ENCODE measurements at regions not wholly inside any gene's neighbourhood (a gene's known extent, or its start where the extent isn't known, plus 50 kb on each side); places are given as distances from the start of the nearest gene placed in this dataset.

DNA sequence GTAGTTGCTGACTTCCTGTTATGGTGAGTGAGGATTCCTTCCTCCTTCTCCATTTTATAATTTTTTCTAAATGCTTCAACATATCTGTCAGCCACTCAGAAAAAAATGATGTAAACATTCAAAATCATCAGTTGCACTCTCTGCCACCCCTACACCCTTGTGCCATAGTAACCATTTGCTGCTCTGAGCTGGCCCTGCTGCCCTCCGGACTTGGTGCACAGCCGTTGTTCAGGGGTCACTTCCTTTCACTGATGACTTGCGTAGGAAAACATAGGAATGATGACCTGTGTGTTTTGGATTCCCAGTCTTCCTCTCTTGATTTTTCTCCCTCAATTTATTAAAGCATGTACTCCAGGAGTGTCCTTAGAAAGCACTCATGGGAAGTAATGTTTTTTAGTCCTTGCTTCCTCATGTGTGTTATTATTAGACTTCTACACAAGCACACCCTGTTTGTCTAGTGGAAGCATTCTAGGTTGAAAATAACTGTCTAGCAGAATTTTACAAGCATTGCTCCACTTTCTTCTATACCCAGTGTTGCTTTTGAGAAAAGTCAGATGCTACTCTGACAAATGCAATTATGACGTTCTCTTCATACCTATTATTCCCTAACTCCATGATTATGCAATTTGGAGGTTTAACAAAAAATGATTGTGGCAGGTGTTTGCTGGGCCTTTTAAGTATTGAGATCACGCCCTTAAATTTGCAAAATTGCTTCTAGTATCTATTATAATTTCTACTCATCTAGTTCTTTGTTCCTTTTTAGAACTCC is 62.6 kb upstream of the MTPN start:
- TF ChIP-seq, protein P1, sequence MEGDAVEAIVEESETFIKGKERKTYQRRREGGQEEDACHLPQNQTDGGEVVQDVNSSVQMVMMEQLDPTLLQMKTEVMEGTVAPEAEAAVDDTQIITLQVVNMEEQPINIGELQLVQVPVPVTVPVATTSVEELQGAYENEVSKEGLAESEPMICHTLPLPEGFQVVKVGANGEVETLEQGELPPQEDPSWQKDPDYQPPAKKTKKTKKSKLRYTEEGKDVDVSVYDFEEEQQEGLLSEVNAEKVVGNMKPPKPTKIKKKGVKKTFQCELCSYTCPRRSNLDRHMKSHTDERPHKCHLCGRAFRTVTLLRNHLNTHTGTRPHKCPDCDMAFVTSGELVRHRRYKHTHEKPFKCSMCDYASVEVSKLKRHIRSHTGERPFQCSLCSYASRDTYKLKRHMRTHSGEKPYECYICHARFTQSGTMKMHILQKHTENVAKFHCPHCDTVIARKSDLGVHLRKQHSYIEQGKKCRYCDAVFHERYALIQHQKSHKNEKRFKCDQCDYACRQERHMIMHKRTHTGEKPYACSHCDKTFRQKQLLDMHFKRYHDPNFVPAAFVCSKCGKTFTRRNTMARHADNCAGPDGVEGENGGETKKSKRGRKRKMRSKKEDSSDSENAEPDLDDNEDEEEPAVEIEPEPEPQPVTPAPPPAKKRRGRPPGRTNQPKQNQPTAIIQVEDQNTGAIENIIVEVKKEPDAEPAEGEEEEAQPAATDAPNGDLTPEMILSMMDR (conservative IDR thresholded peaks at IDR 0.05) = no peak
- no peak for TF ChIP-seq ZFX (IDR thresholded peaks at IDR 0.05)
- no peak overlapping the region for H3K27ac ChIP-seq

DNA sequence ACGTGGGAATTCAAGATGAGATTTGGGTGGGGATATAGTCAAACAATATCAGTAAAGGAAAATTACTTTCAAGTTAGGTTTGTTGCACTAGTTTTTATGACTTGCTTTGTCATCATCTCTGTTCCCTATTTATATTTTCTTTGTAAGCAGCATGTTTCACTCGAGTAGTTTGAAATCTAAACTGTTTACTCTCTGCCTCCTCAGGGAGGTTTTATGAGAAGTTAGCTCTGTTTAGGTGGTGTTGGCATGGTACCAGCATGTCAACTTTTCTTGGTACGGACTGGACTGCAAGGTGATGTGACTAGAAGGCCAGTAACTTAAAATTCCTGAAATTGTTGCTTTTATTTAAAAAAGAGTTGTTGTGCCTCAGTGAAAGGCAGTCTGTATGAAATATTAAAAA is 59.2 kb upstream of the MTPN start:
- TF ChIP-seq ZFX (IDR thresholded peaks at IDR 0.05) = no peak
- no peak overlapping the region; the same call in 1 of the 2 replicates for H3K27ac ChIP-seq

DNA sequence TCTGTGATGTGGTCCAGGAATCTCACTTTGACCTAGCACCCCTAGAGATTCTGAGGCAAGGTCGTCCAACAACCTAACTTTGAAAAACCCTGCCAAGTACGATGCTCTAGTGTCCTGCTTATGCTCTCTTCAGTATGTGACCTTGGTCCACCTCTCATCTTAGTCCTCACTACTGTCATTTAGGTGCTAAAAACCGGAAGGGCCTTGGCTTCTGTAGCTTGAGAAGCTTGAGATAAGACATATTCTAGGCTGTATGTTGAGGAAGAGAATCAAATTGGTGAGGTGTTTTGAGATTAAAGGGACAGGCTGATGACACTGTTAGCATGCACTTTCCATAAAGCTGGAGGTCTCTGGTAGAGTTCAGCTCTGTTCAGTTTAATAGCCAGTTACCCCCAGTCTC is 57.0 kb upstream of the MTPN start:
- no peak overlapping the region for H3K27ac ChIP-seq
- no peak for TF ChIP-seq ZFX (IDR thresholded peaks at IDR 0.05)
- TF ChIP-seq, protein P1 (conservative IDR thresholded peaks at IDR 0.05) = no peak

DNA sequence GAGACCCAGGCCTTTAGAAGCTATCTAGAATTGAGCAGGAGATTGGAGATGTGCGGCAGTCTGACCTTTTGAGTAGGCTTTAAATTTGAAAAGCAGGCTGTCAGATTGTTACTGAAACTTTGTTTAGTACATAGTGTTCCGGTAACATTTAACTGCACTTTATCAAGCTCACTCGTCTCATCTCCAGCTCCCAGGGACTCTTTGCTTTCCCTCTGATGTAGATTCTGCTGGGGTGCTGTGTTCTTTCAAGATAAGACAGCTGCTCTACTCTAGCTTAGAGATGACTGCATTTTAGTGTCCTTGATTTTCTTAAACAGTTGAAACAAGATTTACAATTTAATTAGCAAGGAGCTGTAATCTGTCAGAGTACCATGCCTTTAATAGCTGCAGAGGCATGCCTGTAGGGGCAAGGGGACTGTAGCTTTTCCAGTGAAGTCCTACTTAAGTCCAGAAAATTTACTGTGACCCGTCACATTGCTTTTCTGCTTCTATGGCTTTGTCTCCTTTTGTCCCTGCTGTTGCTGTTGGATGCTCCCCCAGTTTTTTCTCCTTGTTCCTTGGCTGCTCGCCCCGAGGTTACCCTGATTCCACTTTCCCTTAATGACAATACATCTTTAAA is 56.4 kb upstream of the MTPN start:
- TF ChIP-seq, protein P1 (conservative IDR thresholded peaks at IDR 0.05) = no peak
- TF ChIP-seq ZFX (IDR thresholded peaks at IDR 0.05) = no peak

DNA sequence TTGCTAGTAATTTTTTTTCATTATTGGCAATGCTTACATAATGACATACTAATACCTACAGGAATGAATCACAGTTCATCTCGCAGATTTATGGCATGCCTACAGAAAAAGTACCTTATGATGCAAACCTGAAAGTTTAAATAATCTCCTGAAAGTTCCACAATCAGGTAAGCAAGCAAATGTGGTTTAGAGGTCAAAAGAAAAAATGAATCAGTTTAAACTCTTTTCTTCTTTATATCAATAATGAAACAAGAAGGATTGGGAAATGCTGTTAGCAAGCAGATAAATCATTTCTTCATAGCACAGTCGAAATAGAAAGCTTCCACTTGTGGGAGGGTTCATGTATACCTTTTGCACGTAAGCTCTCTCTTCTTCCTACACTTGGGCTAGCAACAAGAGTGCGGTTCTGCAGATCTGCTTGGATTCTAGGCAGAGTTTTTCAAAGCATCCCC is 53.7 kb upstream of the MTPN start:
- TF ChIP-seq ZFX (IDR thresholded peaks at IDR 0.05) = no peak
- TF ChIP-seq, protein P1 (conservative IDR thresholded peaks at IDR 0.05) = no peak
- no peak overlapping the region for H3K27ac ChIP-seq

More for the DNA sequence above, 56.4 kb upstream of the MTPN start:
- H3K27ac ChIP-seq = no peak overlapping the region

DNA sequence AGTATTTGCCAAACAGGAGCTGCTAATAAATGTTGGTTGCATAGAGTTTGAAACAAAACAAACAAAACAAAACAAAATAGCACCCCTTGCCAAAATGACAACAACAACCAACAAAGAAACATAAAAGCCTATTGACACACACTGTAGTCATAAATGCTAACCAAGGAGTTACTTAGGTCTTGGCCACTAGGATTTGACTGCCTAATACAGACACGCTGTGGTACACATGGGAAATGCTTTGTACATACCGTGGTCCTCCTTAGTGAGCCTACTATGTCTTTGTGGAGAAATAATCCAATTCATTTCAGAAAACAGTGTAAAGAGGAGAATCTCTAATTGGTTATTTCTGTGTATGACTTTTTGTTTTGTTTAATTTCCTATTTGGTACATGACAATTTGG is 53.2 kb upstream of the MTPN start:
- TF ChIP-seq, protein P1 (conservative IDR thresholded peaks at IDR 0.05) = peak; percentile 24
- no peak for TF ChIP-seq ZFX (IDR thresholded peaks at IDR 0.05)
- H3K27ac ChIP-seq = no peak overlapping the region

DNA sequence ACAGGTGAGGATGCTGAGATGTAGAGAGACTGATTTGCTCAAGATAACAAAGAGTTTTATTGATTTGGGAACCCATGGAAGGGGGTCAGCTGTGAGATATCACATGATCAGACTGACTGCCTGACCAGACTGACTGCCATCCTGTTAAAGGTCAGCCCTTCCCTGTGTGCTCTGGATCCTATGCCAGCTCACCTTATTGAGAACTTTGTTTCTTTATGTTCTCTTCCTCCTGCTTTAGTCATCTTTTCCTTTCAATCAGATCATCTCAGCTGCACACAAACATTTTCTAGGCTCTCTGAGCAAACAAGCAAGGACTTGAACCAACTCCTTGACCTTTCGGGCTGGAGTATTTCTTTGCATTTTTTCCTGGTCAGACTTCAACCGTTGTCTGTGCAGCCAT is 50.0 kb upstream of the MTPN start:
- no peak for TF ChIP-seq ZFX (IDR thresholded peaks at IDR 0.05)
- TF ChIP-seq, protein P1 (conservative IDR thresholded peaks at IDR 0.05) = no peak
- peak overlapping the region; percentile 51; the same call in 1 of the 2 replicates for H3K27ac ChIP-seq

All from C4-2B (cell line).